Activated B cell treated with CpG ODN at 0.5 μM for 24 hours (primary cell): ENCODE measurements at regions not wholly inside any gene's neighbourhood (a gene's known extent, or its start where the extent isn't known, plus 50 kb on each side); places are given as distances from the start of the nearest gene placed in this dataset.

ENCODE experiments used
- ATAC-seq: fragments of 200-7000 bp; cut with Tn5 transposase; one replicate; pipeline ENCODE4 v1.10.0; 2021; ENCODE audit warnings: low read depth, mild to moderate bottlenecking, moderate library complexity
- CTCF ChIA-PET: fragments of 350-600 bp; sonication (Branson Sonifier 250); formaldehyde crosslinking; loops from one replicate; lab custom pipeline; 2021; ENCODE audit warnings: antibody characterized with exemption; lab: Charles Lee
- POLR2A ChIA-PET: fragments of 350-600 bp; sonication (Branson Sonifier 250); formaldehyde crosslinking; loops from one replicate; lab custom pipeline; 2021; ENCODE audit warnings: antibody characterized with exemption; lab: Charles Lee
- DNase-seq: peaks from one replicate; pipeline ENCODE4 v3.0.0; 2022
- H3K27ac Mint-ChIP-seq: one replicate; pipeline ENCODE4 v1.8.0; 2020; ENCODE audit warnings: mixed read lengths
- H3K27me3 Mint-ChIP-seq: one replicate; pipeline ENCODE4 v1.8.0; 2021; ENCODE audit warnings: mixed read lengths
- H3K36me3 Mint-ChIP-seq: one replicate; pipeline ENCODE4 v1.8.0; 2021; ENCODE audit warnings: low read depth, mixed read lengths
- H3K4me1 Mint-ChIP-seq: one replicate; pipeline ENCODE4 v1.8.0; 2021; ENCODE audit warnings: mixed read lengths
- H3K4me3 Mint-ChIP-seq: one replicate; pipeline ENCODE4 v1.8.0; 2020; ENCODE audit warnings: mild to moderate bottlenecking, mixed read lengths
- H3K9me3 Mint-ChIP-seq: one replicate; pipeline ENCODE4 v1.8.0; 2020; ENCODE audit warnings: mixed read lengths
- intact Hi-C: fragments of 100-400 bp; cut with micrococcal nuclease; formaldehyde crosslinking; loops from one replicate; pipeline ENCODE4 v1.15.1; 2024
- TF ChIP-seq, protein P1 (sequence below): fragments of 200-600 bp; IDR thresholded peaks from one replicate; pipeline ENCODE4 v1.8.0; 2022; ENCODE audit warnings: antibody characterized with exemption, mild to moderate bottlenecking

DNA sequence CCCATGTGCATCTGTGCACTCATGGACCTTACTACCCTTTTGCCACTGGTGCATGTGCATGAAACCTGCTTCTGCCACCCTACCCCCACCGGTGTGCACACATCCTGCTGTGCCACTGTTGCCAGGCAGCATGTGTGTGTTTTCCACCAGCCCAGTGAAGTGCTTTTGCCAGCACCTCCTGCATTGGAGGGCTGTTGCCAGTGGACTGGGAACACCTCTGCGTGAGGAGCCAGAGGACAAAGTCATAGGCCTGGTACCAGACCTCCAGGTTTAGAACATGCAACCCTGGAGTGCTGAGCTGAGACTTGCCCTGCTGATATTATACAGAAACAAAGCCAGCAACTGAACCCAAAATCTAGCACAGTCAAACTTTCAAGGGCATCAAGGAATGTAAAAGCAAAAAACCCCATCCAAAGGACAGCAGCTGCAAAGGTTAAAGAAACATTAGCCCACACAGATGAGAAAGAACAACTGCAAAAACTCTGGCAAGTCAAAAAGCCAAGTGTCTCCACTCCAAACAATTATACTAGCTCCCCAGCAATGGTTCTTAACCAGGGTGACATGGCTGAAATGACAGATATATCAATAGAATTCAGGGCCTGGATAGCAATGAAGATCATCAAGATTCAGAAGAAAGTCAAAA lies 70.6 kb upstream of the PTPN3 start:
- H3K27me3 Mint-ChIP-seq, result peaks cover 13% of the 10 kb centered on the region
- no peaks in the 10 kb centered on the region for H3K4me1 Mint-ChIP-seq
- H3K4me3 Mint-ChIP-seq, result no peak overlapping the region
- ATAC-seq, result no peak
- intact Hi-C loops, result no loop called here
- no peak overlapping the region for H3K27ac Mint-ChIP-seq
- H3K36me3 Mint-ChIP-seq, result no peaks in the 10 kb centered on the region
- CTCF ChIA-PET, result no interaction called here
- TF ChIP-seq, protein P1, sequence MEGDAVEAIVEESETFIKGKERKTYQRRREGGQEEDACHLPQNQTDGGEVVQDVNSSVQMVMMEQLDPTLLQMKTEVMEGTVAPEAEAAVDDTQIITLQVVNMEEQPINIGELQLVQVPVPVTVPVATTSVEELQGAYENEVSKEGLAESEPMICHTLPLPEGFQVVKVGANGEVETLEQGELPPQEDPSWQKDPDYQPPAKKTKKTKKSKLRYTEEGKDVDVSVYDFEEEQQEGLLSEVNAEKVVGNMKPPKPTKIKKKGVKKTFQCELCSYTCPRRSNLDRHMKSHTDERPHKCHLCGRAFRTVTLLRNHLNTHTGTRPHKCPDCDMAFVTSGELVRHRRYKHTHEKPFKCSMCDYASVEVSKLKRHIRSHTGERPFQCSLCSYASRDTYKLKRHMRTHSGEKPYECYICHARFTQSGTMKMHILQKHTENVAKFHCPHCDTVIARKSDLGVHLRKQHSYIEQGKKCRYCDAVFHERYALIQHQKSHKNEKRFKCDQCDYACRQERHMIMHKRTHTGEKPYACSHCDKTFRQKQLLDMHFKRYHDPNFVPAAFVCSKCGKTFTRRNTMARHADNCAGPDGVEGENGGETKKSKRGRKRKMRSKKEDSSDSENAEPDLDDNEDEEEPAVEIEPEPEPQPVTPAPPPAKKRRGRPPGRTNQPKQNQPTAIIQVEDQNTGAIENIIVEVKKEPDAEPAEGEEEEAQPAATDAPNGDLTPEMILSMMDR, result no peak
- no peak for DNase-seq
- POLR2A ChIA-PET, result no interaction called here
- H3K9me3 Mint-ChIP-seq, result no peaks in the 10 kb centered on the region

DNA sequence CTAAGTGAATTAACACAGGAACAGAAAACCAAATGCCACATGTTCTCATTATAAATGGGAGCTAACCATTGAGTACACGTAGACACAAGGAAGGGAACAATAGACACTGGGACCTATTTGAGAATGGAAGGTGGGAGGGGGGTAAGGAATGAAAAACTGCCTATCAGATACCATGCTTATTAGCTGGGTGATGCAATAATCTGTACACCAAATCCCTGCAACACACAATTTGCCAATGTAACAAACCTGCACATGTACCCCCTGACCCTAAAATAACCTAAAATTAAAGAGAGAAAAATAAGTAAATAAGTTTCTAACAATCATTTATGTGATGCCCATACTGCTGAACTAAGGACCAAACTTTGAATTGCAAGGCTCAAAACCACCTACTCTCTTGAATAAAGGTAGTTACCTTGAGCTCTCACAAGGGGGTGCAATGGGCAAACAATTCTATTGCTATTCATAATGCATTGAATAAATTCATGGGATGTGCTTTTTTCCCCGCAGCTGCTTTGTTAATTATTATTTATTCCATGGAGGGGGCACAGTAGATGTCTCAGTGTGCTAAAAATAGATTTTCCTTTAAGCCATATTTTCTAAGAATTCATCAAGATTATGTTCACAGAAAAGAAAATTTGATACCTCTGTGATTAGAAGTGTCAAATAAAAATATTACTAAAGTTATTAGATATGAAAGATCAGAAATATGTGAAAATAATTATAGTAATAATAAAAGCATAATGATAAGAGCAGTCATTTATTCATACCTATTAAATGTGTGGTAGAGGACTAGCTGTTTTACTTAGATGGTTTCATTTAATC lies 76.2 kb upstream of the PTPN3 start:
- TF ChIP-seq, protein P1, result no peak
- Mint-ChIP-seq H3K4me1 (no peaks in the 10 kb centered on the region), H3K36me3 (no peaks in the 10 kb centered on the region), H3K27me3 (peaks cover 4% of the 10 kb centered on the region), H3K9me3 (no peaks in the 10 kb centered on the region), H3K27ac (no peak overlapping the region), H3K4me3 (no peak overlapping the region)
- ATAC-seq (peak; percentile 47), DNase-seq (no peak)
- POLR2A ChIA-PET, result no interaction called here
- intact Hi-C loops, result loop anchor here (1.0 to 10.0 kb wide), 6 partner anchors 244 to 1049 kb away; no protein-coding TSS in a partner anchor
- CTCF ChIA-PET, result interaction anchor here (0.7 to 3.3 kb wide), 13 partner anchors 243 to 1927 kb away, joined by 3 to 51 read pairs (median 4); no protein-coding TSS in a partner anchor

DNA sequence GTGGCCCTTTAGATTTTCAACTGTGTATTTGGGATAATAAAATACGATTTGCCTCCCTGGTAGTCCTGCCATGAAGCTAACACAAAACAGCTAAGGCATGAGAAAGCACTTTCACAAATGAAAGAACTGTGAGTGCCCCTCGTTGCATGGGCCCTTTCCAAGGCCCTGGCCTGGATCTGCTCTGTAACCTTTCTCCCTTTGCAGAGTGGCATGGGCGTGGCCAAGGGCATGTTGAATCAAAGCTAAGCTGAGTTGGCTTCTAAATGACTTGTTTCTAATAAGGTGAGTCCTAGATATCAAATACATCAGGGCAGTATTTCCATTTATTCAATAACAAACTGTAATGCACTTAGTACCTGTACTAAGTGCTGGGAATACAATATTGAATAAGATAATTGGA lies 78.7 kb upstream of the PTPN3 start:
- TF ChIP-seq, protein P1, result no peak
- Mint-ChIP-seq H3K27me3 (no peaks in the 10 kb centered on the region), H3K4me1 (no peaks in the 10 kb centered on the region), H3K4me3 (no peak overlapping the region), H3K27ac (no peak overlapping the region), H3K36me3 (no peaks in the 10 kb centered on the region), H3K9me3 (no peaks in the 10 kb centered on the region)
- ATAC-seq, result no peak
- intact Hi-C loops, result loop anchor here (10.0 kb wide), 1 partner anchor 848 kb away; no protein-coding TSS in a partner anchor
- no peak for DNase-seq
- CTCF ChIA-PET, result interaction anchor here (1.1 to 1.5 kb wide), 3 partner anchors 12 to 1047 kb away, joined by 3 to 4 read pairs (median 3); no protein-coding TSS in a partner anchor
- POLR2A ChIA-PET, result no interaction called here

DNA sequence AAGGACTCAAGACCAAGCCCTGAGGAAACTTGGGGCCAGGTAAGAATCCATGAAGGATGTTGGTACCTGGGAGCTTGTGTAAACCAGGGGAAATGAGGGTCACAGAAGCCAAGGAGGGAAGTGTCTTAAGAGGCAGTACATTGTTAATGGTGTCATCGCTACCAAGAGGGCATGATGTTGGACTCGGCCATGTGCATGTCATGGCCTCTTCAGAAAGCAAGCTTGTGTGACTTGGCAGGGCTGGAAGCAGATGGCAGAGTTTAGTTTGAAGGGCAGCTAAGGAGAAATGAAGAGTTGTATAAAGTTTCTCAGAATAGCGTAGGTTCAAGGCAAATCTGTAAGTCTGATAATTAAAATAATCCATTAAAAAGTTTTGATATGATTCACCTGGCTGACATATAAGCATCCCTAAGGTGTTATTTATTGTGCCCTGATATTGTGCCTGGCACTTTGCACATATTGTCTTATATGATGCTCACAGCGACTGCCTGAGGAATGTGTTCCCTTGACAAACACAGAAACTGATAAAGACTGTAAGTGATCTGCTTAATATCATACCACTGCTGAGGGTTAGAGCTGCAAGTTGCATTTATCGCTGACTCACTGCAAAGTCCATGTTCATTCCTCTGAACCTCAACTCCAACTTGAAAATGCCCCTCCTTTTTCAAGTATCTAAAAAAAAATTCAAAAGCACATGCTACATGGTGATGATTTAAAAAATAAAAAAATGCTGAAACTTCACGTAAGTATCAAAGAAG lies 81.3 kb upstream of the PTPN3 start:
- Mint-ChIP-seq H3K9me3 (no peaks in the 10 kb centered on the region), H3K4me1 (no peaks in the 10 kb centered on the region), H3K4me3 (no peak overlapping the region), H3K36me3 (no peaks in the 10 kb centered on the region), H3K27me3 (peaks cover 1% of the 10 kb centered on the region), H3K27ac (no peak overlapping the region)
- CTCF ChIA-PET, result no interaction called here
- no peak for ATAC-seq
- DNase-seq, result no peak
- intact Hi-C loops, result loop anchor here (10.0 kb wide), 1 partner anchor 845 kb away; no protein-coding TSS in a partner anchor
- POLR2A ChIA-PET, result no interaction called here
- TF ChIP-seq, protein P1, result no peak
